HG02884 (cell line): ENCODE measurements at regions not wholly inside any gene's neighbourhood (a gene's known extent, or its start where the extent isn't known, plus 50 kb on each side); places are given as distances from the start of the nearest gene placed in this dataset.
"Not testable (repeated sequence)": the region's sequence is repeated elsewhere in the genome, so short reads cannot be mapped to it uniquely, and the experiment has no call there.

Source experiments
- ATAC-seq: cut with Tn5 transposase; IDR thresholded peaks from one replicate; pipeline ENCODE4 v1.9.1; 2021; ENCODE audit warnings: mild to moderate bottlenecking, moderate library complexity; ENCODE audit not compliant: unreplicated experiment

GRCh38 chr4:160375772-160376452 is 1273.0 kb downstream of the RAPGEF2 start:
- no peak for ATAC-seq

- ATAC-seq, result no peak
Measured at GRCh38 chr4:160386846-160387245, 1284.0 kb downstream of the RAPGEF2 start.

GRCh38 chr4:160399826-160400225 is 1296.9 kb downstream of the RAPGEF2 start:
- ATAC-seq, result no peak

- ATAC-seq, result no peak
Measured at GRCh38 chr4:160403081-160403480, 1300.2 kb downstream of the RAPGEF2 start.

- ATAC-seq, result no peak
Measured at GRCh38 chr4:160406263-160406825, 1303.5 kb downstream of the RAPGEF2 start.

GRCh38 chr4:160414496-160414895 is 1311.6 kb downstream of the RAPGEF2 start:
- ATAC-seq, result no peak

- no peak for ATAC-seq
Measured at GRCh38 chr4:160423879-160424451, 1321.1 kb downstream of the RAPGEF2 start.

- ATAC-seq, result no peak
Measured at GRCh38 chr4:160426233-160426632, 1323.4 kb downstream of the RAPGEF2 start.

GRCh38 chr4:160450876-160451275 is 1348.0 kb downstream of the RAPGEF2 start:
- ATAC-seq, result no peak

GRCh38 chr4:160481696-160482690 is 1379.1 kb downstream of the RAPGEF2 start:
- ATAC-seq, result not testable (repeated sequence)

GRCh38 chr4:160485071-160485687 is 1382.3 kb downstream of the RAPGEF2 start:
- ATAC-seq, result no peak

GRCh38 chr4:160492181-160492580 is 1389.3 kb downstream of the RAPGEF2 start:
- no peak for ATAC-seq

- no peak for ATAC-seq
Measured at GRCh38 chr4:160493206-160493605, 1390.3 kb downstream of the RAPGEF2 start.

- ATAC-seq, result no peak
Measured at GRCh38 chr4:160495356-160495755, 1392.5 kb downstream of the RAPGEF2 start.

- no peak for ATAC-seq
Measured at GRCh38 chr4:160498211-160498610, 1395.3 kb downstream of the RAPGEF2 start.

GRCh38 chr4:160505724-160506123 is 1402.8 kb downstream of the RAPGEF2 start:
- no peak for ATAC-seq

GRCh38 chr4:160510928-160511327 is 1408.0 kb downstream of the RAPGEF2 start:
- no peak for ATAC-seq

- no peak for ATAC-seq
Measured at GRCh38 chr4:160514126-160514525, 1411.2 kb downstream of the RAPGEF2 start.

- ATAC-seq, result no peak
Measured at GRCh38 chr4:160523231-160523630, 1420.4 kb downstream of the RAPGEF2 start.

GRCh38 chr4:160537681-160538080 is 1434.8 kb downstream of the RAPGEF2 start:
- ATAC-seq, result no peak

- ATAC-seq, result no peak
Measured at GRCh38 chr4:160546201-160546600, 1443.3 kb downstream of the RAPGEF2 start.
